Transverse colon (tissue), 4 donors: ENCODE measurements at regions not wholly inside any gene's neighbourhood (a gene's known extent, or its start where the extent isn't known, plus 50 kb on each side); places are given as distances from the start of the nearest gene placed in this dataset.

ENCODE experiments used
- DNase-seq: peaks from one replicate; pipeline ENCODE4 v3.0.0-alpha.2; 2019
- H3K27ac ChIP-seq, 4 donors: fragments of 200-600 bp; sonication (generic); 2 replicates each; pipeline ENCODE4 v1.5.1; 2016 to 2018; ENCODE audit warnings: inconsistent platforms in 4 of 4
- H3K27me3 ChIP-seq: fragments of 200-600 bp; sonication (generic); 2 replicates; pipeline ENCODE4 v1.5.1; 2017; ENCODE audit warnings: inconsistent platforms
- H3K36me3 ChIP-seq, 4 donors: fragments of 200-600 bp; sonication (generic); 2 replicates each; pipeline ENCODE4 v1.5.1; 2017 to 2019; ENCODE audit warnings: inconsistent platforms in 4 of 4
- H3K4me1 ChIP-seq, 4 donors: fragments of 200-600 bp; sonication (generic); 2 replicates each; pipeline ENCODE4 v1.5.1; 2017 to 2020; ENCODE audit warnings: inconsistent platforms in 4 of 4
- H3K4me3 ChIP-seq, 4 donors: fragments of 200-600 bp; sonication (generic); 1 replicate in 1 of 4; 2 replicates in 3 of 4; pipeline versions ENCODE4 v1.5.1 to v1.6.1; 2017 to 2019; ENCODE audit warnings: inconsistent platforms in 4 of 4
- H3K9me3 ChIP-seq, 2 donors: fragments of 200-600 bp; sonication (generic); 2 replicates each; pipeline ENCODE4 v1.5.1; 2017 to 2019; ENCODE audit warnings: inconsistent platforms in 2 of 2
- CTCF ChIP-seq, 5 experiments: fragments of 200-600 bp in 3 of 5; fragments of 450-650 bp in 2 of 5; sonication (generic) in 3 of 5; IDR thresholded peaks; 1 replicate in 2 of 5; 2 replicates in 3 of 5; pipeline ENCODE4 v1.5.1; 2016 to 2017; ENCODE audit warnings: antibody characterized with exemption in 5 of 5, inconsistent platforms in 3 of 5, mild to moderate bottlenecking in 2 of 5, moderate library complexity in 1 of 5
- EP300 ChIP-seq: sonication (generic); formaldehyde crosslinking; IDR thresholded peaks from one replicate; pipeline ENCODE4 v1.6.1; 2017; ENCODE audit warnings: antibody characterized with exemption, low read depth
- POLR2A ChIP-seq: fragments of 450-650 bp; IDR thresholded peaks from one replicate; pipeline ENCODE4 v1.6.1; 2016; ENCODE audit warnings: antibody characterized with exemption, mild to moderate bottlenecking, moderate library complexity
- POLR2AphosphoS5 ChIP-seq, 3 donors: sonication (generic); formaldehyde crosslinking; IDR thresholded peaks; one replicate each; pipeline ENCODE4 v1.6.1; 2016; ENCODE audit warnings: antibody characterized with exemption in 3 of 3
- WGBS, 2 donors: methylation state at CpG; one replicate each; pipeline ENCODE4 v1.1.5; 2018; ENCODE audit warnings: low coverage in 1 of 2; 5-methylcytosine and 5-hydroxymethylcytosine counted together
- in situ Hi-C, 4 donors: fragments of 200-750 bp; cut with MboI; loops; one replicate each; pipeline versions ENCODE4 v1.15.0 to v1.15.1; 2017; ENCODE audit warnings: low sequenced_read_pairs in 3 of 4, low pct_ligation_motif_present in 1 of 4, low pct_unique_long_range_greater_than_20kb in 1 of 4
- intact Hi-C: fragments of 100-400 bp; cut with DNase I; formaldehyde crosslinking; loops from one replicate; pipeline ENCODE4 v1.15.1; 2023; ENCODE audit warnings: low total_unique reads

- no peaks in the 10 kb centered on the region for H3K9me3 ChIP-seq
- no peaks in the 10 kb centered on the region for H3K36me3 ChIP-seq
- WGBS, 2 donors = 72 to 77% methylated on average over 7 of the region's 7 CpGs
- H3K27ac ChIP-seq = no peak overlapping the region
- no peaks in the 10 kb centered on the region for H3K27me3 ChIP-seq
- no peak for DNase-seq
- TF ChIP-seq EP300 = no peak
- no peak for TF ChIP-seq POLR2AphosphoS5 (IDR thresholded peaks at IDR 0.05)
- no peak for TF ChIP-seq CTCF (IDR thresholded peaks at IDR 0.05)
- TF ChIP-seq POLR2A = no peak
- in situ Hi-C loops = no loop called here
- no peaks in the 10 kb centered on the region for H3K4me1 ChIP-seq
- H3K4me3 ChIP-seq = no peak overlapping the region
- intact Hi-C loops = no loop called here
Observed at GRCh38 chr13:105509981-105510762, 1025.3 kb downstream of the EFNB2 start.

GRCh38 chr13:105506463-105506862, 1029.0 kb downstream of the EFNB2 start:
- TF ChIP-seq POLR2AphosphoS5 (IDR thresholded peaks at IDR 0.05) (no peak), CTCF (IDR thresholded peaks at IDR 0.05) (no peak), POLR2A (no peak), EP300 (no peak)
- no peaks in the 10 kb centered on the region for H3K4me1 ChIP-seq
- intact Hi-C loops = no loop called here

GRCh38 chr13:105502193-105502592, 1033.3 kb downstream of the EFNB2 start:
- Histone ChIP-seq H3K27me3 (no peaks in the 10 kb centered on the region), H3K27ac (no peak overlapping the region), H3K4me3 (no peak overlapping the region), H3K4me1 (no peaks in the 10 kb centered on the region), H3K36me3 (no peaks in the 10 kb centered on the region), H3K9me3 (no peaks in the 10 kb centered on the region)
- in situ Hi-C loops = no loop called here
- no peak for TF ChIP-seq CTCF (IDR thresholded peaks at IDR 0.05)
- TF ChIP-seq POLR2A = no peak
- no peak for TF ChIP-seq POLR2AphosphoS5 (IDR thresholded peaks at IDR 0.05)
- TF ChIP-seq EP300 = no peak
- intact Hi-C loops = loop anchor here (5.0 kb wide), 1 partner anchor 1250 kb away; no protein-coding TSS in a partner anchor
- 73 to 80% methylated on average over 3 to 5 of the region's 5 CpGs for WGBS, 2 donors
- DNase-seq = no peak

More at GRCh38 chr13:105506463-105506862, 1029.0 kb downstream of the EFNB2 start:
- no peaks in the 10 kb centered on the region for H3K9me3 ChIP-seq
- H3K27me3 ChIP-seq = no peaks in the 10 kb centered on the region
- no peak overlapping the region for H3K4me3 ChIP-seq
- H3K27ac ChIP-seq = no peak overlapping the region
- H3K36me3 ChIP-seq = no peaks in the 10 kb centered on the region
- in situ Hi-C loops = no loop called here
- WGBS, 2 donors = 89 to 96% methylated on average over 4 to 9 of the region's 9 CpGs
- DNase-seq = no peak

- TF ChIP-seq CTCF (IDR thresholded peaks at IDR 0.05) = no peak
- no peak for TF ChIP-seq POLR2A
- TF ChIP-seq EP300 = no peak
- no peak for TF ChIP-seq POLR2AphosphoS5 (IDR thresholded peaks at IDR 0.05)
- intact Hi-C loops (no loop called here), in situ Hi-C loops (no loop called here)
- DNase-seq = no peak
- H3K27me3 ChIP-seq = no peaks in the 10 kb centered on the region
- no peaks in the 10 kb centered on the region for H3K9me3 ChIP-seq
- no peak overlapping the region for H3K4me3 ChIP-seq
- no peaks in the 10 kb centered on the region for H3K4me1 ChIP-seq
- no peak overlapping the region for H3K27ac ChIP-seq
- no peaks in the 10 kb centered on the region for H3K36me3 ChIP-seq
- 65 to 77% methylated on average over 3 of the region's 3 CpGs for WGBS, 2 donors
Observed at GRCh38 chr13:105497597-105497996, 1037.9 kb downstream of the EFNB2 start.
